K562 (cell line): ENCODE measurements at regions not wholly inside any gene's neighbourhood (a gene's known extent, or its start where the extent isn't known, plus 50 kb on each side); places are given as distances from the start of the nearest gene placed in this dataset.

Experiments
- ATAC-seq: fragments of 200-7000 bp; cut with Tn5 transposase; 3 replicates; pipeline ENCODE4 v1.9.1; 2020; ENCODE audit warnings: moderate library complexity
- BruUV-seq: library from RNA; stranded (reverse); fragments of 400-500 nt; replicated peaks from 2 replicates; lab custom pipeline; 2021; lab: Mats Ljungman, UMichigan
- CTCF ChIA-PET: fragments of 300-600 bp; formaldehyde crosslinking; extraction: SDS; loops from one replicate; lab custom pipeline; 2021; ENCODE audit warnings: low intra/inter-chr PET ratio; lab: Yijun Ruan, JAX
- POLR2A ChIA-PET: fragments of 300-600, 350-650 bp; sonication (Branson Sonifier 250); formaldehyde crosslinking; extraction: SDS; loops from one replicate; lab custom pipeline; 2021; ENCODE audit warnings: antibody characterized with exemption, inconsistent platforms; lab: Yijun Ruan, JAX
- DNase-seq, 4 experiments: peaks; one replicate each; pipeline versions ENCODE4 v3.0.0 to v3.0.0-alpha.2; 2011 to 2018; ENCODE audit warnings: low spot score in 3 of 4, mixed read lengths in 3 of 4; ENCODE audit errors: extremely low read depth in 1 of 4
- FAIRE-seq: peaks from 2 replicates; lab custom pipeline; 2011; peaks lifted over from hg19 to GRCh38; lab: Jason Lieb, UNC
- H2AFZ ChIP-seq: 2 replicates; pipeline ENCODE4 v1.6.0; 2011; ENCODE audit warnings: low read depth, low read length, control low read depth, inconsistent platforms
- H3K27ac ChIP-seq: fragments of 200-600 bp; 3 replicates; pipeline ENCODE4 v1.8.0; 2011; ENCODE audit warnings: low read depth, mild to moderate bottlenecking, control low read depth, inconsistent platforms, low read length, moderate library complexity, mixed read lengths; ENCODE audit errors: extremely low read depth
- H3K27me3 ChIP-seq, 2 experiments: fragments of 300-600 bp in 1 of 2; 2 replicates in 1 of 2; 3 replicates in 1 of 2; pipeline versions ENCODE4 v1.6.0 to v1.8.0; 2011; ENCODE audit warnings: inconsistent platforms in 2 of 2, low read length in 2 of 2, mild to moderate bottlenecking in 1 of 2, mixed read lengths in 1 of 2, moderate library complexity in 1 of 2; ENCODE audit not compliant: control insufficient read depth in 2 of 2, insufficient read depth in 2 of 2
- H3K36me3 ChIP-seq: fragments of 300-600 bp; 3 replicates; pipeline ENCODE4 v1.8.0; 2011; ENCODE audit warnings: mild to moderate bottlenecking, low read length, inconsistent platforms; ENCODE audit not compliant: control insufficient read depth, insufficient read depth
- H3K4me1 ChIP-seq, 2 experiments: fragments of 200-600 bp in 1 of 2; replicated peaks in 1 of 2; 2 replicates in 1 of 2; 3 replicates in 1 of 2; pipeline versions ENCODE4 v1.5.1 to v1.8.0; 2011; ENCODE audit warnings: inconsistent platforms in 2 of 2, low read length in 2 of 2, mild to moderate bottlenecking in 1 of 2, mixed read lengths in 1 of 2, moderate library complexity in 1 of 2; ENCODE audit not compliant: control insufficient read depth in 2 of 2, insufficient read depth in 2 of 2
- H3K4me2 ChIP-seq: 2 replicates; pipeline ENCODE4 v1.6.1; 2011; ENCODE audit warnings: low read length, control low read depth, inconsistent platforms, mixed read lengths; ENCODE audit not compliant: insufficient read depth
- H3K4me3 ChIP-seq: fragments of 200-600 bp; sonication (generic), shearing (Covaris generic); 2 replicates; pipeline ENCODE4 v1.5.1; 2016; ENCODE audit warnings: control low read depth, inconsistent platforms
- H3K79me2 ChIP-seq: fragments of 200-600 bp; 3 replicates; pipeline ENCODE4 v1.8.0; 2011; ENCODE audit warnings: low read length, inconsistent platforms; ENCODE audit not compliant: control insufficient read depth, insufficient read depth
- H3K9ac ChIP-seq, 2 experiments: 2 replicates each; pipeline versions ENCODE4 v1.6.0 to v1.6.1; 2011; ENCODE audit warnings: low read depth in 2 of 2, low read length in 2 of 2, control low read depth in 1 of 2, inconsistent platforms in 1 of 2, mild to moderate bottlenecking in 1 of 2, mixed read lengths in 1 of 2; ENCODE audit not compliant: insufficient read depth in 1 of 2
- H3K9me1 ChIP-seq: one replicate; pipeline ENCODE4 v1.6.0; 2011; ENCODE audit warnings: inconsistent platforms, mild to moderate bottlenecking, low read length, moderate library complexity; ENCODE audit not compliant: control insufficient read depth, insufficient read depth
- H3K9me3 ChIP-seq: replicated peaks from 2 replicates; pipeline ENCODE4 v1.5.1; 2011; ENCODE audit warnings: low read depth, low read length, inconsistent platforms; ENCODE audit not compliant: control insufficient read depth, insufficient read depth
- H4K20me1 ChIP-seq: replicated peaks from 2 replicates; pipeline ENCODE4 v1.6.1; 2011; ENCODE audit warnings: low read length, inconsistent platforms, mixed read lengths; ENCODE audit not compliant: control insufficient read depth, insufficient read depth
- CBFA2T2 ChIP-seq: fragments of 450-650 bp; conservative IDR thresholded peaks from 2 replicates; pipeline ENCODE4 v1.6.1; 2017; ENCODE audit warnings: mild to moderate bottlenecking
- KLF6 ChIP-seq: fragments of 250-450 bp; sonication (Bioruptor Pico); IDR thresholded peaks from 2 replicates; pipeline ENCODE4 v1.4.0; 2020; ENCODE audit warnings: mild to moderate bottlenecking, moderate library complexity, borderline replicate concordance
- SMC3 ChIP-seq: conservative IDR thresholded peaks from 2 replicates; pipeline ENCODE4 v1.6.1; 2011; ENCODE audit warnings: low read depth, low read length, improper control_type of control experiment; ENCODE audit not compliant: insufficient read depth
- SNIP1 ChIP-seq: fragments of 450-650 bp; IDR thresholded peaks from 2 replicates; pipeline ENCODE4 v1.7.1; 2017; ENCODE audit warnings: low read depth, mild to moderate bottlenecking
- ZC3H11A ChIP-seq: IDR thresholded peaks from 2 replicates; pipeline ENCODE4 v1.6.1; 2012; ENCODE audit warnings: low read depth, low read length, improper control_type of control experiment
- ZNF224 ChIP-seq: sonication (generic); formaldehyde crosslinking; IDR thresholded peaks from 2 replicates; pipeline ENCODE4 v1.8.0; 2022; ENCODE audit warnings: mild to moderate bottlenecking, missing genetic modification reagents
- ZZZ3 ChIP-seq: fragments of 450-650 bp; IDR thresholded peaks from 2 replicates; pipeline ENCODE4 v1.6.1; 2016; ENCODE audit warnings: antibody characterized with exemption, mild to moderate bottlenecking, moderate library complexity
- WGBS: fragments of 100-300 bp; shearing (Covaris generic); methylation state at CpG from one replicate; pipeline ENCODE4 v1.1.6; 2016; ENCODE audit warnings: low coverage, mixed read lengths; ENCODE audit not compliant: insufficient coverage; ENCODE audit errors: missing lambda C conversion rate; 5-methylcytosine and 5-hydroxymethylcytosine counted together
- in situ Hi-C: fragments of 300-500 bp; cut with MboI; formaldehyde crosslinking; loops from 4 replicates; pipeline ENCODE4 v1.15.0; 2018; ENCODE audit warnings: inconsistent platforms, mixed read lengths
- intact Hi-C: fragments of 100-400 bp; cut with micrococcal nuclease; formaldehyde crosslinking; loops from 2 replicates; pipeline ENCODE4 v1.14.2; 2022

- TF ChIP-seq SMC3: no peak
- TF ChIP-seq, all 486 proteins: peak for 0
Observed at GRCh38 chr9:784916-785315, 56.6 kb upstream of the DMRT1 start (continued).

GRCh38 chr9:785997-786396 lies 55.5 kb upstream of the DMRT1 start:
- Histone ChIP-seq H3K36me3 (no peaks in the 10 kb centered on the region), H3K27ac (no peak overlapping the region), H4K20me1 (no peaks in the 10 kb centered on the region), H3K9me3 (no peaks in the 10 kb centered on the region), H3K4me2 (no peak overlapping the region), H3K4me3 (no peak overlapping the region), H3K9ac (no peak overlapping the region), H2AFZ (no peak overlapping the region), H3K27me3 (no peaks in the 10 kb centered on the region), H3K79me2 (no peaks in the 10 kb centered on the region), H3K9me1 (no peaks in the 10 kb centered on the region), H3K4me1 (no peaks in the 10 kb centered on the region)
- ChIA-PET POLR2A (no interaction called here), CTCF (no interaction called here)
- 0% methylated on average over 4 of the region's 5 CpGs for WGBS
- DNase-seq (no peak), FAIRE-seq (no peak), ATAC-seq (no peak)
- TF ChIP-seq CBFA2T2: no peak
- no peak for TF ChIP-seq ZNF224
- no peak for TF ChIP-seq SNIP1
- no peak for TF ChIP-seq ZZZ3
- in situ Hi-C loops (no loop called here), intact Hi-C loops (no loop called here)
- no TSS peak for BruUV-seq

GRCh38 chr9:786405-786804 lies 55.1 kb upstream of the DMRT1 start:
- no peak overlapping the region for H3K27ac ChIP-seq
- TF ChIP-seq KLF6 (CRISPR knock-in tag): no peak
- no peak for TF ChIP-seq ZC3H11A
- TF ChIP-seq, all 486 proteins: peak for 0
- no peak for FAIRE-seq

More at GRCh38 chr9:786405-786804, 55.1 kb upstream of the DMRT1 start:
- Histone ChIP-seq H3K4me1 (no peaks in the 10 kb centered on the region), H3K27me3 (no peaks in the 10 kb centered on the region), H2AFZ (no peak overlapping the region), H3K4me3 (no peak overlapping the region), H3K9me1 (no peaks in the 10 kb centered on the region), H3K4me2 (no peak overlapping the region), H4K20me1 (no peaks in the 10 kb centered on the region), H3K9me3 (no peaks in the 10 kb centered on the region), H3K36me3 (no peaks in the 10 kb centered on the region), H3K9ac (no peak overlapping the region), H3K79me2 (no peaks in the 10 kb centered on the region)
- ChIA-PET POLR2A (no interaction called here), CTCF (interaction anchor here (0.6 kb wide), 1 partner anchor 338 kb away, joined by 3 read pairs; no protein-coding TSS in a partner anchor)
- 0% methylated on average over 4 of the region's 6 CpGs for WGBS
- intact Hi-C loops (no loop called here), in situ Hi-C loops (no loop called here)
- no TSS peak for BruUV-seq
- DNase-seq: no peak
- ATAC-seq: no peak
